ENCODE measurements at regions not wholly inside any gene's neighbourhood (a gene's known extent, or its start where the extent isn't known, plus 50 kb on each side); places are given as distances from the start of the nearest gene placed in this dataset.

GRCh38 chr6:4344317-4344899, 209.0 kb upstream of the ECI2 start:
- no peak for DNase-seq (ENCODE audit: low read depth)
- no peak overlapping the region for H3K4me3 ChIP-seq (ENCODE audit: low read depth, low read length)
- TF ChIP-seq CTCF (IDR thresholded peaks at IDR 0.05; ENCODE audit: insufficient read depth, low read length), result no peak

DNA sequence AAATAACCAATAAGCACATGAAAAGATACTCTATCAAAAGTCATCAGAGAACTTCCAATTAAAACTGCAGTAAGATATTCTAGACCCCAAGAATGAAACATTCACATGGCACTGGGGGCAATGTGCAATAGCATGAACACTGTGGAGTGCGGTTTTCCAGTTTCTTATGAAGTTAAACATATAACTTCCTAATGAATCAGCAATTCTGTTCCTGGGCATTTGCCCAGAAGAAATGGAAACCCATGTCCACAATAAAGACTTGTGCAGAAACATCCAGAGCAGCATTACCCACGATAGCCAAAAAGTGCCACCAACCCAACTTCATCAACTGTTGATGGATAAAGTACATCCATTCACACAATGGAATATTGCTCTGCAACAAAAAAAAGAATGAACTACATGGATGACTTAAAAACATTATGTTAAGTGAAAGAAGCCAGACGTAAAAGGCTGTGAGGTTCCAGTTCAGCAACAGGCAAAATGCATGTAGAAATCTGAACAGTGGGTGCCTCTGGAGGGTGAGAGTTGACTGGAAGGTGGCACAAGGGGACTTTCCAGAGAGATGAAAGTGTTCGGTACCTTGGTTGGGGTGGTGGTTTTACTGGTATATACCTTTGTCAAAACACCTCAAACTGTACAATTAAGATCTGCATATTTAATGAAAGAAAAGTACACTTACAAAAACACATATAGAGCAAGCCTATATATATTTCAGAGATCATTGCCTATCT, 207.2 kb upstream of the ECI2 start:
- DNase-seq (ENCODE audit: low read depth), result peak; percentile 20
- TF ChIP-seq CTCF (IDR thresholded peaks at IDR 0.05; ENCODE audit: insufficient read depth, low read length), result no peak
- no peak overlapping the region for H3K4me3 ChIP-seq (ENCODE audit: low read depth, low read length)

- no peak for DNase-seq (ENCODE audit: low read depth)
- no peak for TF ChIP-seq CTCF (IDR thresholded peaks at IDR 0.05; ENCODE audit: insufficient read depth, low read length)
- H3K4me3 ChIP-seq (ENCODE audit: low read depth, low read length), result no peak overlapping the region
Observed at GRCh38 chr6:4341078-4341797, 205.9 kb upstream of the ECI2 start.

- DNase-seq (ENCODE audit: low read depth), result no peak
- no peak overlapping the region for H3K4me3 ChIP-seq (ENCODE audit: low read depth, low read length)
- no peak for TF ChIP-seq CTCF (IDR thresholded peaks at IDR 0.05; ENCODE audit: insufficient read depth, low read length)
Observed at GRCh38 chr6:4340544-4340943, 205.2 kb upstream of the ECI2 start.

- no peak overlapping the region for H3K4me3 ChIP-seq (ENCODE audit: low read depth, low read length)
- no peak for TF ChIP-seq CTCF (IDR thresholded peaks at IDR 0.05; ENCODE audit: insufficient read depth, low read length)
- DNase-seq (ENCODE audit: low read depth), result no peak
Observed at GRCh38 chr6:4338884-4339283, 203.5 kb upstream of the ECI2 start.

- no peak for DNase-seq (ENCODE audit: low read depth)
- H3K4me3 ChIP-seq (ENCODE audit: low read depth, low read length), result no peak overlapping the region
- TF ChIP-seq CTCF (IDR thresholded peaks at IDR 0.05; ENCODE audit: insufficient read depth, low read length), result no peak
Observed at GRCh38 chr6:4336778-4337442, 201.5 kb upstream of the ECI2 start.

All from fibroblast of the aortic adventitia (primary cell).